ENCODE measurements at regions not wholly inside any gene's neighbourhood (a gene's known extent, or its start where the extent isn't known, plus 50 kb on each side); places are given as distances from the start of the nearest gene placed in this dataset.

GRCh38 chr20:10747019-10747418, 73.2 kb upstream of the JAG1 start:
- Histone ChIP-seq H3K27ac (ENCODE audit: control insufficient read depth, insufficient read depth) (no peak overlapping the region), H3K79me2 (ENCODE audit: control insufficient read depth, insufficient read depth, low read length) (no peaks in the 10 kb centered on the region), H3K4me2 (ENCODE audit: control insufficient read depth, insufficient read depth) (no peak overlapping the region), H4K20me1 (ENCODE audit: control insufficient read depth, insufficient read depth) (no peaks in the 10 kb centered on the region), H3K4me3 (no peak overlapping the region), H2AFZ (ENCODE audit: control insufficient read depth, low read depth, low read length) (no peak overlapping the region), H3K27me3 (replicated peaks in 1 of 2; ENCODE audit: control insufficient read depth in 2 of 2, insufficient read depth in 2 of 2, low read length in 1 of 2) (no peaks in the 10 kb centered on the region), H3K4me1 (ENCODE audit: control insufficient read depth, insufficient read depth, low read length) (no peaks in the 10 kb centered on the region), H3K9me3 (replicated peaks; ENCODE audit: control insufficient read depth, insufficient read depth, low read length) (no peaks in the 10 kb centered on the region), H3K9ac (ENCODE audit: control insufficient read depth, insufficient read depth, low read length) (no peak overlapping the region), H3K36me3 (ENCODE audit: control insufficient read depth in 2 of 2, insufficient read depth in 2 of 2, low read length in 1 of 2) (no peaks in the 10 kb centered on the region)
- RAD21 ChIA-PET (ENCODE audit: unreplicated experiment): no interaction called here
- 19% methylated on average over 6 of the region's 6 CpGs for WGBS (ENCODE audit: insufficient coverage, insufficient replicate concordance, low lambda C conversion rate, missing lambda C conversion rate)
- DNase-seq (ENCODE audit: low read depth, low spot score) (no peak), ATAC-seq (no peak), FAIRE-seq (no peak)
- POLR2A ChIA-PET: no interaction called here
- BruUV-seq (replicated peaks): no TSS peak
- in situ Hi-C loops (cut with MboI): no loop called here
- TF ChIP-seq JUND (IDR thresholded peaks at IDR 0.05; ENCODE audit: low read depth, low read length) (no peak), USF2 (IDR thresholded peaks at IDR 0.05; ENCODE audit: borderline replicate concordance, low read depth, low read length) (no peak), MAX (IDR thresholded peaks at IDR 0.05; ENCODE audit: low read depth, low read length) (no peak), TCF7 (IDR thresholded peaks at IDR 0.05; ENCODE audit: borderline replicate concordance) (no peak), WRNIP1 (IDR thresholded peaks at IDR 0.05; ENCODE audit: borderline replicate concordance, low read depth, low read length) (no peak), ZNF217 (IDR thresholded peaks at IDR 0.05) (no peak), YY1 (IDR thresholded peaks at IDR 0.05; ENCODE audit: low read depth, low read length) (no peak), SPI1 (IDR thresholded peaks at IDR 0.05; ENCODE audit: borderline replicate concordance, insufficient read depth, low read depth, low read length) (no peak), ZNF384 (IDR thresholded peaks at IDR 0.05; ENCODE audit: borderline replicate concordance, low read depth, low read length) (no peak), KAT2A (conservative IDR thresholded peaks at IDR 0.05; ENCODE audit: control insufficient read depth, low read depth, low read length) (no peak), GABPA (IDR thresholded peaks at IDR 0.05; ENCODE audit: low read depth) (no peak), MYB (IDR thresholded peaks at IDR 0.05; ENCODE audit: borderline replicate concordance, low read depth, low read length) (no peak), RELB (IDR thresholded peaks at IDR 0.05; ENCODE audit: low read depth) (no peak), SIN3A (IDR thresholded peaks at IDR 0.05; ENCODE audit: low read depth, low read length) (no peak), ZNF687 (IDR thresholded peaks at IDR 0.05) (no peak), SREBF2 (IDR thresholded peaks at IDR 0.05; ENCODE audit: low read length) (no peak), CBFB (IDR thresholded peaks at IDR 0.05; ENCODE audit: low read depth) (no peak), CHD2 (IDR thresholded peaks at IDR 0.05; ENCODE audit: borderline replicate concordance, low read depth, low read length) (no peak), LARP7 (IDR thresholded peaks at IDR 0.05) (no peak)
- intact Hi-C loops (cut with micrococcal nuclease; ENCODE audit: unreplicated experiment): no loop called here
- SMC1A ChIA-PET (ENCODE audit: uncharacterized antibody, unreplicated experiment): interaction anchor here (0.6 kb wide), 1 partner anchor 86 kb away, joined by 3 read pairs; no protein-coding TSS in a partner anchor
- CTCF ChIA-PET: no interaction called here

Measured in GM12878 (cell line).